NCI-H446 treated with DMSO at 0.1 percent for 48 hours (cell line): ENCODE measurements at regions not wholly inside any gene's neighbourhood (a gene's known extent, or its start where the extent isn't known, plus 50 kb on each side); places are given as distances from the start of the nearest gene placed in this dataset.

ENCODE experiments used
- DNase-seq: peaks from one replicate; lab custom pipeline; 2025; lab: John Stamatoyannopoulos, UW

DNA sequence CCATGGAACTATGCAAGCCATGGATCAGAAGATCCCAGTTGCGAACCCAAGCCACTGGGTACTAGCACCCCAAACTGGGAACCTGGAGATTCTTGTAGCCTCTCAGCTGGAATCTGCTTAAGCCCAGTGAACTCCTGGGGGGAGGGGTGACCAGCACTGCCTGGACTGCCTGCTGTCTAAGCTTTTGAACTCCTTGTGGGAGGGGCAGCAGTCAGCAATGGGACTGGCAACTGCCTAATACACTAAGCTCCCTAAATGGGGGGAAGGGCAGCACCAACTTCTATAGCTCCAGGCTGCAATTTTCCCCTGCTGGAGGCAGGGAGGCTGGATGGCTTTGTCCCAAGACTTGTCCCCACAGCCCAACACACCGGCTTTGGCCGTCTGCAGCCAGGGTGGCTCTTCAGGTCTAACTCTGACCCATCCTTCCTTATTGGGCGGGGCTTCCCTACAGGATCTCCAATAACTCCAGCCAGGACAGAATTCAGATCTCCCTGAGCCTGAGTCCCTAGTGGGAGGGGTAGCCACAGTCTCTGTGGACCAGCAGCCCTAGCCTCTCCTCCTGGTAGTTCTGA is 485.1 kb downstream of the SOX5 start:
- no peak for DNase-seq

DNA sequence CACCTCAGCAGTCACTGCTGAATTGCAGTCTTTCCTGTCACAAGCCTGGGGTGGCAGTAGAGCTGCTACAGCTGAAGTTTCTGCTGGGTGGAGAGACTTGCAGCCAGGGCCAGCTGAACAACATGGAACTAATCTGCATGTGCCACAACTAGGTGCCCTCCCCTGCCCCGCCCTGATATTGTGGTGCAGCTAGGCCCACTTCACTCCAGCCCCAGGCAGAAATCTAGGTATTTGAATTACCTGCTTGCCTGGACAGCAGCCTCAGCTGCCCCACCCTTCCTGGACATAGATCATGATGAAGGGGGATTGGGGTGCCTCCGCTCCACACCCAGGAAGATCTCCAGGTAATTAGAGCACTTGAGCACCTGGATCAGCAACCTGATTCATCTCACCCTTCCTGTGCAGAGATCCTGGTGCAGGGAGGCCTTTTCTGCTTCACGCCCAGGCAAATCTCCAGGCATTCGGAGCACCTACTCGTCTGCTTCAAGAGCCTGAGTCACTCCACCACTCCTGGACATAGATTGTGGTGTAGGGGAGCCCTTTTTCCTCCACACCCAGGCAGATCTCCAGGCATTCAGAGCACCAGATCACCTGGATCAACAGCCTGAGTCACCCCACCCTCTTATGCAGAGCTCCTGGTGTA is 477.0 kb downstream of the SOX5 start:
- DNase-seq, result no peak

DNA sequence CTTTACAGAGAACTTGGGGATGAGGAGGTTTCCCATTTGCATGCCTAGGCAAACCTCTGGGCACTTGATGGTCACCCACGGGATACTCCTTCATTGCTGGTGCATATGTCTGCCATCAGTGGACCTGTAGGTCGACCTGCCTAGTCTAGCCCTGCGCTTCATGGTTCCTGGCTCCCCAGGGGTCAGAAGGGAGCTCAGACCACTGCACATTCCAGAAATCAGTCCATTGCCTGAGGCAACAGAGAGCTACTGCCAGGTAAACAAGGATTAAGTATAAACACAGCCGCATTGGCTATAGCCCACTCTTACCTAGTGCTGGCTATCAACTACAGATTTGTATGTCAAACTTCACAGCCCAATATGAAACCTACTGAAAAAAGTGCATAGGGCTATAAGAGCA is 476.4 kb downstream of the SOX5 start:
- DNase-seq, result no peak

DNA sequence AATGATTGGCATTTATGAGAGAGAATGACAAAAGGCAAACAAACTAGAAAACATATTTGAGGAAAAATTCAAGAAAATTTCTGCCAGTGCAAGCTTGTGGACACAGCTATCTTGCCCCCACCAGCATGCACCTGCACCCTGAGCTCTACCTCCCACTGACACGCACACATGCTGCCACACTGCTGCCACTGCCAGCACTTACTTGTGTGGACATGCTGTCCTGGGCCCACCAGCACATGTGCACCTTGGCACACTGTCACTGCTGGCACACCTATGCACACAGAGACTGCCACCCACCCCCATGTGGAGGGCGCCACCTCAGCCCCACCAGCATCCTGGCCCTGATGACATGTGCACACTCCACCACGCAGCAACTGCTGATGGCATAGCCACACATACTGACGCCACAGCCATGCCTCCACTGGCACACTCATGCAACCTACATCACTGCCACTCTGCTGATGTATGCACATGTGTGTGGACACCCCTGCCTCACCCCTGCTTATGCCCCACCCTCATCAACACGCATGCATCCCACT is 475.0 kb downstream of the SOX5 start:
- no peak for DNase-seq
